SK-N-SH treated with all-trans-retinoic acid at 6 μM for 48 hours (cell line): ENCODE measurements at regions not wholly inside any gene's neighbourhood (a gene's known extent, or its start where the extent isn't known, plus 50 kb on each side); places are given as distances from the start of the nearest gene placed in this dataset.

Experiments used
- ESRRG ChIP-seq: fragments of 250-450 bp; sonication (Bioruptor Pico); IDR thresholded peaks from 2 replicates; pipeline ENCODE4 v1.6.1; 2021; ENCODE audit warnings: mild to moderate bottlenecking
- PATZ1 ChIP-seq: fragments of 250-450 bp; sonication (Bioruptor Pico); IDR thresholded peaks from 2 replicates; pipeline ENCODE4 v1.8.0; 2020; ENCODE audit warnings: mild to moderate bottlenecking, moderate library complexity, borderline replicate concordance
- RARB ChIP-seq: fragments of 250-450 bp; sonication (Bioruptor Pico); IDR thresholded peaks from 2 replicates; pipeline ENCODE4 v1.8.0; 2021; ENCODE audit warnings: mild to moderate bottlenecking, moderate library complexity
- TSHZ2 ChIP-seq: fragments of 250-450 bp; sonication (Bioruptor Pico); IDR thresholded peaks from 2 replicates; pipeline ENCODE4 v1.5.0; 2020; ENCODE audit warnings: mild to moderate bottlenecking, moderate library complexity
- ZC3H10 ChIP-seq: fragments of 250-450 bp; sonication (Bioruptor Pico); IDR thresholded peaks from 2 replicates; pipeline ENCODE4 v1.5.1; 2021; ENCODE audit warnings: mild to moderate bottlenecking, moderate library complexity
- ZFP3 ChIP-seq: fragments of 250-450 bp; sonication (Bioruptor Pico); IDR thresholded peaks from 2 replicates; pipeline ENCODE4 v1.5.0; 2020; ENCODE audit warnings: mild to moderate bottlenecking, moderate library complexity
- ZNF565 ChIP-seq: fragments of 450-650 bp; formaldehyde crosslinking; conservative IDR thresholded peaks from 2 replicates; pipeline ENCODE4 v1.5.0; 2020; ENCODE audit warnings: low read depth, mild to moderate bottlenecking, moderate library complexity

- TF ChIP-seq TSHZ2 (CRISPR knock-in tag) (no peak), ESRRG (CRISPR knock-in tag) (no peak), ZC3H10 (CRISPR knock-in tag) (no peak), ZFP3 (CRISPR knock-in tag) (no peak), ZNF565 (CRISPR knock-in tag) (no peak), PATZ1 (CRISPR knock-in tag) (no peak), RARB (CRISPR knock-in tag) (no peak)
These were observed 406.0 kb downstream of the HINT1 start for GRCh38 chr5:130759061-130759460.
